ENCODE measurements at regions not wholly inside any gene's neighbourhood (a gene's known extent, or its start where the extent isn't known, plus 50 kb on each side); places are given as distances from the start of the nearest gene placed in this dataset.

GRCh38 chr21:43331962-43332828 is 94.7 kb downstream of the SIK1 start:
- DNase-seq = no peak

- DNase-seq = no peak
These were observed 95.6 kb downstream of the SIK1 start for GRCh38 chr21:43331111-43331961.

- DNase-seq = no peak
These were observed 96.5 kb downstream of the SIK1 start for GRCh38 chr21:43330306-43330881.

GRCh38 chr21:43329711-43330269 is 97.1 kb downstream of the SIK1 start:
- no peak for DNase-seq

- no peak for DNase-seq
These were observed 97.8 kb downstream of the SIK1 start for GRCh38 chr21:43328958-43329691.

GRCh38 chr21:43328185-43328957 is 98.6 kb downstream of the SIK1 start:
- DNase-seq = no peak

- DNase-seq = no peak
These were observed 100.8 kb downstream of the SIK1 start for GRCh38 chr21:43325968-43326715.

GRCh38 chr21:43325036-43325435 is 101.9 kb downstream of the SIK1 start:
- DNase-seq = no peak

GRCh38 chr21:43324596-43324995 is 102.3 kb downstream of the SIK1 start:
- no peak for DNase-seq

GRCh38 chr21:43323244-43324005 is 103.5 kb downstream of the SIK1 start:
- DNase-seq = no peak

- no peak for DNase-seq
These were observed 104.1 kb downstream of the SIK1 start for GRCh38 chr21:43322805-43323204.

GRCh38 chr21:43322311-43322710 is 104.6 kb downstream of the SIK1 start:
- no peak for DNase-seq

- DNase-seq = no peak
These were observed 105.3 kb downstream of the SIK1 start for GRCh38 chr21:43321611-43322010.

GRCh38 chr21:43321111-43321510 is 105.8 kb downstream of the SIK1 start:
- no peak for DNase-seq

GRCh38 chr21:43320526-43320925 is 106.4 kb downstream of the SIK1 start:
- DNase-seq = no peak

- DNase-seq = no peak
These were observed 107.8 kb downstream of the SIK1 start for GRCh38 chr21:43318841-43319781.

- DNase-seq = no peak
These were observed 108.6 kb downstream of the SIK1 start for GRCh38 chr21:43318368-43318767.

- no peak for DNase-seq
These were observed 109.0 kb downstream of the SIK1 start for GRCh38 chr21:43317959-43318358.

GRCh38 chr21:43317254-43317748 is 109.6 kb downstream of the SIK1 start:
- DNase-seq = no peak

Measured in NK-92 treated with Interleukin-12 subunit alpha and Interleukin-12 subunit beta, amount 100 ng/mL, for 24 hours (cell line).